Stimulated activated naive CD8-positive, alpha-beta T cell treated with anti-CD3 and anti-CD28 coated beads, Interleukin-15, Interleukin-2, amounts not matched to agents 100 ng/mL and 50 ng/mL, for 24 hours (primary cell): ENCODE measurements at regions not wholly inside any gene's neighbourhood (a gene's known extent, or its start where the extent isn't known, plus 50 kb on each side); places are given as distances from the start of the nearest gene placed in this dataset.
"Not testable (repeated sequence)": the region's sequence is repeated elsewhere in the genome, so short reads cannot be mapped to it uniquely, and the experiment has no call there.

Source experiments
- H3K27ac Mint-ChIP-seq: one replicate; pipeline ENCODE4 v1.8.0; 2021; ENCODE audit warnings: mild to moderate bottlenecking, mixed read lengths
- H3K27me3 Mint-ChIP-seq: one replicate; pipeline ENCODE4 v1.8.0; 2021; ENCODE audit warnings: mixed read lengths
- H3K36me3 Mint-ChIP-seq: one replicate; pipeline ENCODE4 v1.8.0; 2021; ENCODE audit warnings: low read depth, mixed read lengths
- H3K4me1 Mint-ChIP-seq: one replicate; pipeline ENCODE4 v1.8.0; 2021; ENCODE audit warnings: low read depth, mixed read lengths
- H3K4me3 Mint-ChIP-seq: one replicate; pipeline ENCODE4 v1.8.0; 2021; ENCODE audit warnings: mild to moderate bottlenecking, mixed read lengths
- H3K9me3 Mint-ChIP-seq: one replicate; pipeline ENCODE4 v1.8.0; 2021; ENCODE audit warnings: mixed read lengths

DNA sequence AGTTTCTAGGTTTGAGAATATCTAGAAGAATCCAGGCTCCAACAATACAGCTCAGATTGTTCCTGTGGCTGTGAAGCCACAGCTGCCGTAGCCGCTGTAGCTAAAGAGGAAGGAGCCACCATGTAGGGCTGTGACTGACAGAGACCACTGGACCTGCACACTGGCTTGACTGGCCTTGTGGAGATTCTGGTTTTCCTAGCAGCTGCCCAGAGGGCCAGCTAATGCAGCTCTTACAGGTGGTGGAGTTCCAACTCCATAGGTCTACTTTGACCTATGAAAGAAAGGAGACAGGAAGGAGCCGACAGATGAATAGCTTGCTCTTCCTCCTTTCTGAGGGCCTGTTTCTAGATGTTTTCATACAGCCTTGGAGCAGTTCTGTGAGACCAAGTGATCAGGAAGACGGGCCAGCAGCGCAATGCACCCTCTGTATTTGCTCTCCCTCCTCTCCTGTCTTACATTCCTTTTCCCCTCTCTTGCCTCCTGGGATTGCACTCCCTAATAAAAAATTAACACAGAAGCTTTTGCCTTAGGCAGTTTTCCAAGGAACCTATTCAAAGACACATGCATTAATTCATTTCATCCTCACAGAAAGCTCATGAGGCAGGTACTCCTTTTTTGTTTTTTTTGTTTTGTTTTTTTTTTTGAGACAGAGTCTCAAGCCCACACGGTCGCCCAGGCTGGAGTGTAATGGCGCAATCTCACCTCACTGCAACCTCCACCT is 51.8 kb upstream of the MYB start:
- H3K4me1 Mint-ChIP-seq: peaks cover 52% of the 10 kb centered on the region
- no peaks in the 10 kb centered on the region for H3K36me3 Mint-ChIP-seq
- peaks cover 3% of the 10 kb centered on the region for H3K9me3 Mint-ChIP-seq
- H3K27me3 Mint-ChIP-seq: no peaks in the 10 kb centered on the region
- H3K27ac Mint-ChIP-seq: peak overlapping the region; percentile 98
- peak overlapping the region; percentile 69 for H3K4me3 Mint-ChIP-seq

DNA sequence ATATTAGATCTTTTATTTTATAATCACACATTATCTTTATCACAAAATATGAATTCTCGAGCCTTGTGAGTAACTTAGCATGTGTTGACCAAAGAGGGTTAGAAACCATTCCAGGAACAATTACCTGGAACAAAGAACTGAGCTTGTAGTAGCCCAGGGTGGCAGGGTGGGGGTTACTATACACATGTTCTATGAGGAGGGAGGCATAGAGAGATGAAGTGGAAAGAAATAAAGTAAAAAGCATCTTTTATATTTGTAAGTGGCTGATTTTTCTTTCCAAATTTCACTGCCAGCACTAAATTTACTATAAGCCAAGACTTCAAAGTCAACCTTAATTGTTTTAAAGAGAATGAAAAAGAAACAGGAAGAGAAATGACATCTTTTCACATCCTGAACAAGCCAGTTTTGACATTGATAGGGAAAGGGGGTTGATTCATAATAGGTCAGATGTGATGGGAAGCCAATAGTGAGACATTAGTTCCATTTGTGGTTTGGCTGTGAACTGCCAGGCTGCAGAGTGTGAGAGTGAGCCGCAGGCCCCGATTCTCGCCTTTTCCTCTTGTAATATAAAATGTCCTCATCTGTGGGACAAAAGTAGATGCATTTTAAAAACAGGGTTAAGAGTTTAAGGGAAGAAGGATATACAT is 52.7 kb upstream of the MYB start:
- Mint-ChIP-seq H3K27ac (peak overlapping the region; percentile 98), H3K27me3 (no peaks in the 10 kb centered on the region), H3K4me3 (peak overlapping the region; percentile 69), H3K36me3 (no peaks in the 10 kb centered on the region), H3K9me3 (peaks cover 3% of the 10 kb centered on the region), H3K4me1 (peaks cover 52% of the 10 kb centered on the region)

DNA sequence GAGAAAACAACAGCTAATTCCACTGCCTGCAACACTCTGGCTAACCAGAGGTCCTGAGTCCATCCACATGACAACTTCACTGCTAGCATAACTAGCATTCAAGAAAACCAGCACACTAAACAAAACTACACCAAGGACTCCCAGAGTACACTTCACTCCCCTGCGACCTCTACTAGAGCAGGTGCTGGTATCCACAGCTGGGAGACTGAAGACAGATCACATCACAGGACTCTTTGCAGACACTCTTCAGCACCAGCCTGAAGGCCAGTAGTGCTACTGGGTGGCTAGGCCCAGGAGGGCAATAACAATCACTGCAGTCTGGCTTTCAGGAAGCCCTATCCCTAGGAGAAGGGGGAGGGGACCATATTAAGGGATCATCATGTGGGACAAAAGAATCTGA is 54.4 kb upstream of the MYB start:
- no peaks in the 10 kb centered on the region for H3K36me3 Mint-ChIP-seq
- H3K27me3 Mint-ChIP-seq: no peaks in the 10 kb centered on the region
- H3K4me1 Mint-ChIP-seq: peaks cover 47% of the 10 kb centered on the region
- H3K27ac Mint-ChIP-seq: peak overlapping the region; percentile 47
- H3K9me3 Mint-ChIP-seq: peaks cover 3% of the 10 kb centered on the region
- no peak overlapping the region for H3K4me3 Mint-ChIP-seq

DNA sequence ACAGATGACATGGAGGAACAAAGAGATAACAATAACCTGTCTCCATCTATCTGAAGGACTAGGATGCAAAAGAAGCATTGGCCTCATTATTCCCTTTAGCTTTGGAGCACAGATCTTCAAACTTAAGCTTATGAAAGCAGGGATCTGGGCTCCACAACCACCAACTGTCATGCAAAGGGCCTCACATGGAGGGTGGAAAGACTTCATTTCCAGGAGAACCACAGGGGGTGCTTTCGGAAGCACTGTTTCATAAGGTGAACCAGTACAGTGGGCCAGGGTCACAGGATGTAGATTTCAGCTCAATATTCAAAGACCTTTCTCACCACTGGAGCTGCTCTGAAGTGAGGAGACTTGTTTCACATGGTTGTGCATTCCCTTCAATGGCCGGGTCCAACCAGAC is 55.1 kb upstream of the MYB start:
- peak overlapping the region; percentile 47 for H3K27ac Mint-ChIP-seq
- H3K4me1 Mint-ChIP-seq: peaks cover 54% of the 10 kb centered on the region
- no peaks in the 10 kb centered on the region for H3K36me3 Mint-ChIP-seq
- H3K9me3 Mint-ChIP-seq: peaks cover 3% of the 10 kb centered on the region
- H3K27me3 Mint-ChIP-seq: no peaks in the 10 kb centered on the region
- H3K4me3 Mint-ChIP-seq: no peak overlapping the region

DNA sequence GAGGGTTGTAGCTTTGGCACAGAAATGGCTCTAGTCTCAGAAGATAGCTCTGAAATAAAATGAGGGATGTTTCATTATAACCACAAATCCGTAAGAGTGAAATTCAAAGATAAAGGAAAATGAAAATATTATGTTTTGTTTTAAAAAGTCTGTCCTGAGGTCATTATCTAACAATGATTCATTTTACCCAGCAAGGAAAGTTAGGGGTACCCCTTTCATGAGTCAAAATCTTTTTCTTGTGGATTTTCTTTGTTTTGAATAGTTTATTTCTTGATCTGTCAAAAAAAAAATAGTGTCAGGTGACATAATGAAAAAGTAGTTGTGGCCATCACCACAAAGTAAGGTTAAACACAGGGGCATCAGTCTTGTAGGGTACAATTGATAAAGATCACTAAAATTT is 59.7 kb upstream of the MYB start:
- Mint-ChIP-seq H3K4me1 (peaks cover 49% of the 10 kb centered on the region), H3K36me3 (no peaks in the 10 kb centered on the region), H3K9me3 (peaks cover 3% of the 10 kb centered on the region), H3K27ac (peak overlapping the region; percentile 79), H3K4me3 (peak overlapping the region; percentile 35), H3K27me3 (no peaks in the 10 kb centered on the region)

DNA sequence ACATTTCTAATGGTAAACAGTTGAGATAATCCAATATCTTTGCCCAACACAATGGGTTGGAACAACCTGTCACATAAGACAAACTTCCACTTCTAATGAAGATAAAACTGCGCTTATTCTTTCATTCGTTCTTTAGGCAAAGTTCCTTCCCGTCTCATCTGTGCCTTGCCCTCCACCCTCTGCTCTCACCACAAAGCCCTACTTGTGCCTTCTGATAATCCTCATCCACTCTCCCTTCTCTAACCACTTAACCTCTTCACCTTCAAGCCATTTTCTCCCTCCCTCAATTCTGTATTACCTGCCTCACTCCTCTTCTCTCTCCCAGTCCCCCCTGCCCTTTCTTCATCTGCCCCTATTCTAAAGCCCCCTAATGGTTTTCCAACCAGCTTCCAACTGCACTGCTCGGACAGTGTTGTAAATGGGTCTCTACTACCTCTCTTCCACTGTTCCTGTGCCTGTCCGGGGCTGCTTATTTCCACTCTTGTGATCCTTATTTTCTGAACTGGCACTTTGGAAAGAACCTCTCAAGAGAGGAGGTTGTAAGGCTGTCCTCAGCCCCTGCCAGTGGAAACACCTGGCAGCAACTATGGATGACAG is 62.9 kb upstream of the MYB start:
- Mint-ChIP-seq H3K36me3 (peaks cover under 1% of the 10 kb centered on the region), H3K27ac (peak overlapping the region; percentile 32), H3K4me3 (peak overlapping the region; percentile 31), H3K9me3 (no peaks in the 10 kb centered on the region), H3K4me1 (peaks cover 77% of the 10 kb centered on the region), H3K27me3 (no peaks in the 10 kb centered on the region)

DNA sequence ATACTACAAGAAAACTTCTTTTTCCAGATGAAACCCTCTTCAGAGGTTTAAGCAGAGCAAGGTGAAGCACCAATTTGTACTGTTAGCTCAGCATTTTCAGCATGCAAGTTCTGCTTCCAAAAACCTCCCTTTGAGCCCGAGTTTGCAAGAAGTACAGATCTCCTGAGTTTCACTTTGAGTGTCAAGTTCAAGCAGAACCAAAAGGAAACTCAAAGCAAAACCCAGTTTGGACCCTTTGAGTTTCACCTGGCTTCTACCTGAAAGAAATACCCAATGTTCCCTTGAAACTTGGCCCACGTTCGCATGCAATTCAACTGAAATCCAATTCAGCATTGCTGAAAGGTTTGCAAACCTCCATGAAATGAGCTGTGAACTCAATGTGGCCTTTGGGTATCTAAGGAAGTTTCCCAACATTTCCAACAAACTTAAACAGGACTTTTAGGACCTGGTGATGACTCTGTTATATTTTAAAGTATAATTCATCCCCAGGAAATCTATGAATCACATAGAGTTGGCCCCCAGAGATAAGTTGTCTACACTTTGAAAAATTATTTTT is 62.9 kb upstream of the HBS1L start:
- Mint-ChIP-seq H3K4me3 (peak overlapping the region; percentile 59), H3K4me1 (peaks cover 84% of the 10 kb centered on the region), H3K27ac (peak overlapping the region; percentile 98), H3K27me3 (no peaks in the 10 kb centered on the region), H3K9me3 (peaks cover 7% of the 10 kb centered on the region), H3K36me3 (peaks cover 6% of the 10 kb centered on the region)

DNA sequence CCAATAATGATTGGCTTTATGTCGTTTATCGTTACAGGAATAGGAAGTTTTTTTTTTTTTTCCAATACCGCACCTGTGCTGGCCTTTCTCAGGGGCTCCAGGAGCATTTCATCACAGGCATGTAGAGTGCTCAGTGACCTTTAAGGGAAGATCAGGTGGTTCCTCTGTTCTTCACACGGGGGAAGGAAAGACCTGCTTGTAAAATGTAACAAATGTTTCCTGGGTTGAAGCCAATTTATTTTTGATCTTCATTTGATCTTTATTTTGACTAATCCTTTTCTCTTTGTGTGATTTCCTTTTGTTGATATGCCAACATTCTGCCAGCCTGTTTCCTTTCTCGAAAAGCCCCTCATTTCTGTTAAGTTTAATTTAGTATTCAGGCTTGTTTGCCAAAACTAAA is 61.9 kb upstream of the HBS1L start:
- Mint-ChIP-seq H3K27ac (peak overlapping the region; percentile 98), H3K9me3 (peaks cover 10% of the 10 kb centered on the region), H3K4me3 (peak overlapping the region; percentile 59), H3K4me1 (peaks cover 88% of the 10 kb centered on the region), H3K27me3 (no peaks in the 10 kb centered on the region), H3K36me3 (peaks cover 6% of the 10 kb centered on the region)

DNA sequence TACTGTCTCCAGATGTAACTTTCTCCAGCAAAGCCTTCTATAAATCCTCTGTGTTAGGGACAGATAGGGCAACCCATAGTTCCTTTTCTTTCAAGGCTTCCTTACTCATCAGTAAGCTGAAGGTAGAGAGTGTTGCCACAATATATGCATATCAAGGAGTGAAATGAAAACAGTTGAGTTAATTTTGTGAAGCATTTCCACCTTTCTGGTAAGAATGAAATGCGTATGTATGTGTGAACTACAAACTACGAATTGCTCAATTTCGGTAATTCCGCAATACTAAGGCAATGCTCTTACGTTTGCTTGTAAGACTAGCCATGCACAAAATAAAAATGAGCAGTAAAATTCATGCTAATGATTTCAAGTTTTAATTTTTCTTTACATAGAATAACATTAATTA is 61.2 kb upstream of the HBS1L start:
- Mint-ChIP-seq H3K4me1 (peaks cover 86% of the 10 kb centered on the region), H3K27me3 (no peaks in the 10 kb centered on the region), H3K4me3 (peak overlapping the region; percentile 59), H3K36me3 (peaks cover 6% of the 10 kb centered on the region), H3K27ac (peak overlapping the region; percentile 98), H3K9me3 (peaks cover 10% of the 10 kb centered on the region)

DNA sequence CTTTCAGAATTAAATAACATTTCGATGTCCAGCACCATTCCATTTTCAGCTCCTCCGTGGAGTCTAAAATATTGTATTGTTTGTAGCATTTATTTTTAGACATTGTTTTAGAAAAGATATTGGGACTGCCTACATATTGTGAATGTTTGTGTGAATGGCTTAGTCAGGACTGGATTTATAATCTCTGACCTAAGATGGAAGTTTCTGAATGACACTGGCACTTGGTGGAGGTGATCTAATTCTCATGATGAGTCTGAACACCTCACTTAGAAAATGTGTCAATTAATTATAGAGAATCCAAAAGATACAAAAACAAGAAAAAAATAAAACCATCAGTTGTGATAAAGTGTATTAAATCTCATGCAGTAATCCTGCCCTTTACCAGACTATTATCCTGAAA is 60.8 kb upstream of the HBS1L start:
- H3K9me3 Mint-ChIP-seq: peaks cover 10% of the 10 kb centered on the region
- peak overlapping the region; percentile 59 for H3K4me3 Mint-ChIP-seq
- H3K4me1 Mint-ChIP-seq: peaks cover 83% of the 10 kb centered on the region
- H3K27ac Mint-ChIP-seq: peak overlapping the region; percentile 98
- peaks cover 6% of the 10 kb centered on the region for H3K36me3 Mint-ChIP-seq
- H3K27me3 Mint-ChIP-seq: no peaks in the 10 kb centered on the region

DNA sequence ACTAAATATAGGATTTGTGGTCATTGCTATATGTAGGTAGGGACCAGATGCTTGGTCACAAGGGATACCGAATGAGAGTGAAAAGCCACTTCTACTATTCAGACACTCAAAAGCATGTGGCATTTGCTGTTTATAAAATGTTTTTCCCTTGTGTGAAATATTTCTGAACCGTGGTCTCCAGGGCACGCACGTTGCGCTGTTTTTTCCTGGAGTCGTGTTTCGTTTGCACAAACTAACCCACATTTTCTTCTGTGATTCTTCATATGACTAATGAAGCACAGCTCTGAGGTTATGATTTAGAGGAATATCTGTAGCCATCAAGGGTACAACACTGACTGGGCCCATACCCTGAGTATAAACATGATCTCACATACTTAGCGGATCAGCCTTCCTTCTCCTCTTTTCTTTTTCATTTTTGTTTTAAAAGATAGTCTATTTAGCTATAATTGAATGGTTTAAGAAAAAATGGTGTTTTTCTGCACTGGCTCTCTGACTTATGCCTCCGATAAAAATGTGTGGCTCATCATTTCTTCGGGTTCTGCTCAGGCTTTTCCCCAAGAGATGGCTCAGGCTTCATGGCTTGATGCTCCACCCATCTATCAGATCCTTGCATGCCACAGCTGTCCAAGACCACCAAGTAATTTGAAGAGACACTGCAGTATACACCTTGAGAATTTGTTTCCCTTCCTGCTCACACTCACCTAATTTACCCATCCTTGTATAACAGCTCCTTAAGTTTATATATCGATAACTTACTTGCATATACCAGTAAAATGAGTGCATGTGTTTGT is 59.9 kb upstream of the HBS1L start:
- Mint-ChIP-seq H3K27ac (peak overlapping the region; percentile 98), H3K9me3 (peaks cover 10% of the 10 kb centered on the region), H3K27me3 (no peaks in the 10 kb centered on the region), H3K36me3 (peaks cover 6% of the 10 kb centered on the region), H3K4me1 (peaks cover 87% of the 10 kb centered on the region), H3K4me3 (peak overlapping the region; percentile 75)

DNA sequence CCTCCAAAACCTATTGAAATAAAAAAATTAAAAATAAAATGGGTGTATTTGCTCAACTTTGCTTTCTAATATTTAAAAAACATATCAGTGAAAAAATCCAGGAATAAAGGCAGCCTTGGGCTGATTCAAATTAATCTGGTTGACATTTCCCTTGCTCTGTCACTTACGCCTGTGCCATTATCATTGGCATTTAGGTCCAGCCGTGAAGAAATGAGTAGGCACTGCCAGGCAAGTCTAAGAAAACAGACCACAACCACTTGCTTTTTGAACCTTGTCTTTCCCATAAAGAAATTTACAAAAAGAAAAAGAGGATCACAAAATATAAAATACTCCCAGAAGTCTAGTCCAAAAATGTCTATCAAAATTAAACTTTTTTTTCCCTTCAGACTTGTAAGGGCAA is 59.2 kb upstream of the HBS1L start:
- Mint-ChIP-seq H3K4me3 (peak overlapping the region; percentile 42), H3K27me3 (no peaks in the 10 kb centered on the region), H3K27ac (peak overlapping the region; percentile 98), H3K36me3 (peaks cover 6% of the 10 kb centered on the region), H3K4me1 (peaks cover 85% of the 10 kb centered on the region), H3K9me3 (peaks cover 10% of the 10 kb centered on the region)

DNA sequence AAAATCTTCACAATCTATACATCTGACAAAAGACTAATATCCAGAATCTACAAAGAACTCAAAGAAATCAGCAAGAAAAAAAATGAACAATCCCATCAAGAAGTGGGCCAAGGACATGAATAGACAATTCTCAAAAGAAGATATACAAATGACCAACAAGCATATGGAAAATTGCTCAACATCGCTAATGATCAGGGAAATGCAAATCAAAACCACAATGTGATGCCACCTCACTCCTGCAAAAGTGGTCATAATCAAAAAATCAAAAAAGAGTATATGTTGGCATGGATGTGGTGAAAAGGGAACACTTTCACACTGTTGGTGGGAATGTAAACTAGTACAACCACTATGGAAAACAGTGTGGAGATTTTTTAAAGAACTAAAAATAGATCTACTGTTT is 58.3 kb upstream of the HBS1L start:
- H3K27me3 Mint-ChIP-seq, H3K36me3 Mint-ChIP-seq, H3K9me3 Mint-ChIP-seq: not testable (repeated sequence)
- Mint-ChIP-seq H3K4me1 (peaks cover 76% of the 10 kb centered on the region), H3K4me3 (peak overlapping the region; percentile 57), H3K27ac (peak overlapping the region; percentile 89)

DNA sequence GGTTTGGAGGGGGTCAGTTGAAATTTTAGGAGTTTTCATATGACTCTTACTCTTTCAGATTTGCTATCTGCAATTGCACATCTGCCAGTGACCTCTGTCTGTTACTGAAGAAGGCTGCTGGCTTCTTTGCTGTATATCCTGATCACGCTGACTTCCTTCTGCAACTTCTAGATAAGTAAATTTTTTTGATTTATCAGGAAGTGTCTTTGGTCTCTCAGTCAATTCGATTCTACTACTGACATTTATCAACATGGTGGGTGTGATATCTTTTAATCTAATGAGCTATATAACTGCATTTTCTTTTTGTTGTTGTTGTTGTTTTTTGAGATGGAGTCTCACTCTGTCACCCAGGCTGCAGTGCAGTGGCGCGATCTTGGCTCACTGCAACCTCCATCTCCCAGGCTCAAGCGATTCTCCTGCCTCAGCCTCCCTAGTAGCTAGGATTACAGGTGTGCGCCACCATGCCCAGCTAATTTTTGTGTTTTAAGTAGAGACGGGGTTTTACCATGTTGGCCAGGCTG is 55.7 kb upstream of the HBS1L start:
- H3K4me3 Mint-ChIP-seq: not testable (repeated sequence)

More for the DNA sequence above, 55.7 kb upstream of the HBS1L start:
- not testable (repeated sequence) for H3K27me3 Mint-ChIP-seq, H3K27ac Mint-ChIP-seq, H3K36me3 Mint-ChIP-seq
- Mint-ChIP-seq H3K4me1 (peaks cover 62% of the 10 kb centered on the region), H3K9me3 (peaks cover 14% of the 10 kb centered on the region)
